Fibroblast of mammary gland (primary cell): ENCODE measurements at regions not wholly inside any gene's neighbourhood (a gene's known extent, or its start where the extent isn't known, plus 50 kb on each side); places are given as distances from the start of the nearest gene placed in this dataset.

Experiments
- DNase-seq: peaks from one replicate; pipeline ENCODE4 v3.0.0-alpha.2; 2010; ENCODE audit warnings: low read depth
- H3K4me3 ChIP-seq: 2 replicates; pipeline ENCODE4 v1.5.1; 2011; ENCODE audit warnings: low read depth, mild to moderate bottlenecking, low read length, moderate library complexity; ENCODE audit not compliant: control insufficient read depth
- CTCF ChIP-seq: conservative IDR thresholded peaks from 2 replicates; pipeline ENCODE4 v1.5.1; 2011; ENCODE audit warnings: low read depth, low read length, inconsistent platforms; ENCODE audit not compliant: control insufficient read depth, insufficient read depth

- TF ChIP-seq CTCF: no peak
- H3K4me3 ChIP-seq: no peak overlapping the region
- DNase-seq: no peak
These were observed 319.3 kb upstream of the ATP10A start for GRCh38 chr15:26182441-26182840.

DNA sequence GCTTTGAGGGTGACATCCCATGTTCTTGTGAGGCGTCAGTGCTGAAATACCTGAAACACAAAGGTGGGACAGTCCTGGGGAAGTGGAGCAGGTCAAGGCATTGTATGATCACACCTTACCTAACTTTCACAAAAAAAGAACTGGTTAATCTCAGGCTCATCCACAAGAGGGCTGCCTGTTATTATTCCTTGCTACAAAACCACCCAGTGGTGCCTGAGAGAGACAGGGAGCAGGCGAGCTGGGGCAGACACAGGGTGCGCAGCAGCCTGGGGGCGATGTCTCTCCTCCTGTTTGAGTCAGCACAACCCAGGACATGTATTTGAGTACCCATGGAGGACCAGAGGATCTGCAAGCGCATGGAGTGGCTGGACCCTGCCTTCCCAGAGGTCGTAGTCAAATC is 316.8 kb upstream of the ATP10A start:
- DNase-seq: no peak
- no peak for TF ChIP-seq CTCF

DNA sequence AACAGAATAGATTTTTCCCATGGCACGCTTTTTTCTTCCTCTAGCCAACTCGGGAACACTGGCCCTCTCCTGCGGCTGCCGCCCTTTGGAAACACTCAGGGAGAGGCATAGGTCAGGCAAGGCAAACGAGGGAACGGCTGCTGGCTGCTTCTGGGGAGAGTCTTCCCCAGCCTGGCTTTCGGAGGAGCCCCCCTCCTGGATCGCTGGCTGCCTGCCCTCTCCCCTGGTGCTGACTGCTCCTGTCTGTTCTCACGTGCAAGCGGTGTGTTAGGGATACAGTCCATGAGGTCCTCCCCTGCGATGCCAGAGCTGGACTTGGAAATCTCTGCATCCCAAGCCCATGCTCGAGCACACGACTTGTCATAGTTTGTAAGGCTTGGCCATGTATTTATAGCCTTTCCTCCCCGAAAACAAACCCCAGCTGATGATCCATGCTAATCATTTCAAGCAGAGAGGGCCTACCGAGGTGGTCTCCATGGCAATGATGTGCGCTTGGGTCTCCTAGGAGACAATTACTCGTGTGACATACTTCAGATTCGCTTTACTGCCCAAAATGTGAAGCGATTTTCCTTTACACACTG is 315.6 kb upstream of the ATP10A start:
- H3K4me3 ChIP-seq: no peak overlapping the region
- no peak for TF ChIP-seq CTCF
- DNase-seq: no peak

More for the DNA sequence above, 316.8 kb upstream of the ATP10A start:
- no peak overlapping the region for H3K4me3 ChIP-seq

DNA sequence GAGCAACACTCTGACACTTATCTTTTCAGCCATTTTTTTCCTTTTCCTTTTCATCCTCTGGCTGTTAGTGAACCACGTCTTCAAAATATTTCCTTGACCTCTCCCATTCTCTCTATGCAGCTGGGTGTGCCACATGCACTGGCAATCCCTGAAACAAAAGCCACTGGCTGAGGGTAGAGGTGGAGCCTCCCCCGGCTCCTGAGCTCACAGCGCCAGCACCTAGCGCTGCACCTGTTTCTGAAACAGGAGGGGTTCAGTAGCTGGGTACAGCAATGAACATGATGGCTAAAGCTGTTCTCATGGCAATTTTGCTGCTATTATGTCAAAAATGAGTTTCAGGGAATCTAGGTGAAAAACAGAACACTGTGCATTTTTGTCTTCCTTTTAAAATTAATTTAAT is 314.7 kb upstream of the ATP10A start:
- TF ChIP-seq CTCF: no peak
- H3K4me3 ChIP-seq: no peak overlapping the region
- no peak for DNase-seq

DNA sequence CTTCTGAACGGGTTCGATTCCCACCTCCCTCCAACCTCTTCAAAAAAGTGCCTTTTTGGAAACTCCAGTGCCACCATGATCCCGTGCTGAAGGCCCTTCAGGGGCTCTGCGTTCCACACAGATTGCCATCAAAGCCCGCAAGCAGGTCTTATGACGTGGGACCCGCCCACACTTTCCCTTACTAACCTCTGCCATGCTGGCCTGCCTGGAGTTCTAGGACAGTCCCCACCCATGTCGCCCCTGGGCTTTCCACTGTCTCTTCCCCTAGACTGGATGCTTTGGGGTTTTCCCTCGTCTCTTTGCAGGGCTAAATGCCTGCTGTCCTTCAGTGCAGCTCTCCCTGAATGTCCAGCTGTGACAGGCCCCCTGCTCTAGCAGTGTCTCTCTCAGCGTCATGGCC is 313.7 kb upstream of the ATP10A start:
- no peak for TF ChIP-seq CTCF
- no peak overlapping the region for H3K4me3 ChIP-seq
- no peak for DNase-seq

DNA sequence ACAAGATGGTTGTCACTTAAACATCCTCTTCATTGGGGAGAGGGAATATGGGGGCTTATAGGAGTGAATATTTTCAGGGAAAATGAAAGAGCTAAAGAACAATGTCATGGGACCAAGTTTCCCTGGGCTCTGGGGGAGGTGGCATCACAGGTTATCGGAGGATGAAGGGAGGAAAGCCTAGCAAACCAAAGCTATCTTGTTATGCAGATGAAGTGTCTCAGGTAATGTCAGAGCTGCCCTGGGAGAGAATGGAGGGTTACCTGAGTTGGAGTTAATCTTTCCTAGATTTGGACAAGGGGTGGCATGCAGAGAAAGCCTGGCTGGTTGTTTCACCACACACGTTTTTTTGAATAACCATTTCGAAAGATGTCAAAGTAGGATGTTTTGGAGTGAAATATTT is 308.1 kb upstream of the ATP10A start:
- no peak for DNase-seq
- TF ChIP-seq CTCF: no peak

DNA sequence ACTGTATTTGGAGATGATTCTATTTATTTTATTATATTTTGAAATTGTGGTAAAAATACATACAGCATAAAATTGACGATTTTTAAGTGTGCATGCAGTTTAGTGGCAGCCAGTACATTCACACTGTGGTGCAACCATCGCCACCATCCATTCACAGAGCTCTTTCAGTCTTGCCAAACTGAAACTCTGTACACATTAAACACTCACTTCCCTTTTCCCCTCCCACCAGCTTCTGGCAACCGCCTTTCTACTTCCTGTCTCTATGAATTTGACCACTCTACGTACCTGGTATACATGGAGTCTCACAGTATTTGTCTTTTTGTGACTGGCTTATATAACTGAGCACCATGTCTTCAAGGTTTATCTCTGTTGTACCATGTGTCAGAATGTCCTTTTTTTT is 303.3 kb upstream of the ATP10A start:
- H3K4me3 ChIP-seq: no peak overlapping the region
- no peak for DNase-seq
- TF ChIP-seq CTCF: no peak

More for the DNA sequence above, 308.1 kb upstream of the ATP10A start:
- no peak overlapping the region for H3K4me3 ChIP-seq
